ENCODE measurements at regions not wholly inside any gene's neighbourhood (a gene's known extent, or its start where the extent isn't known, plus 50 kb on each side); places are given as distances from the start of the nearest gene placed in this dataset.

- FAIRE-seq = no peak
Measured at GRCh38 chr18:25866331-25866730, 224.1 kb downstream of the SS18 start.

GRCh38 chr18:25862881-25863600, 227.4 kb downstream of the SS18 start:
- no peak for FAIRE-seq

GRCh38 chr18:25853691-25854433, 236.6 kb downstream of the SS18 start:
- no peak for FAIRE-seq

GRCh38 chr18:25843791-25844190, 246.6 kb downstream of the SS18 start:
- no peak for FAIRE-seq

GRCh38 chr18:25842665-25843064, 247.7 kb downstream of the SS18 start:
- no peak for FAIRE-seq

- FAIRE-seq = no peak
Measured at GRCh38 chr18:25834061-25834460, 256.4 kb downstream of the SS18 start.

GRCh38 chr18:25832001-25832604, 258.3 kb downstream of the SS18 start:
- peak; percentile 78 for FAIRE-seq

GRCh38 chr18:25831301-25831701, 259.1 kb downstream of the SS18 start:
- no peak for FAIRE-seq

GRCh38 chr18:25830787-25831186, 259.6 kb downstream of the SS18 start:
- FAIRE-seq = no peak

GRCh38 chr18:25827961-25828561, 262.4 kb downstream of the SS18 start:
- FAIRE-seq = no peak

- no peak for FAIRE-seq
Measured at GRCh38 chr18:25827228-25827627, 263.2 kb downstream of the SS18 start.

- no peak for FAIRE-seq
Measured at GRCh38 chr18:25826823-25827222, 263.6 kb downstream of the SS18 start.

GRCh38 chr18:25825979-25826776, 264.2 kb downstream of the SS18 start:
- no peak for FAIRE-seq

- FAIRE-seq = no peak
Measured at GRCh38 chr18:25825056-25825455, 265.4 kb downstream of the SS18 start.

GRCh38 chr18:25819746-25820363, 270.6 kb downstream of the SS18 start:
- no peak for FAIRE-seq

- no peak for FAIRE-seq
Measured at GRCh38 chr18:25818505-25818904, 271.9 kb downstream of the SS18 start.

- no peak for FAIRE-seq
Measured at GRCh38 chr18:25817546-25818237, 272.7 kb downstream of the SS18 start.

GRCh38 chr18:25815659-25816058, 274.8 kb downstream of the SS18 start:
- FAIRE-seq = no peak

- no peak for FAIRE-seq
Measured at GRCh38 chr18:25814841-25815458, 275.5 kb downstream of the SS18 start.

GRCh38 chr18:25813110-25813509, 277.3 kb downstream of the SS18 start:
- FAIRE-seq = no peak

GRCh38 chr18:25810736-25811135, 279.7 kb downstream of the SS18 start:
- no peak for FAIRE-seq
